ENCODE measurements at regions not wholly inside any gene's neighbourhood (a gene's known extent, or its start where the extent isn't known, plus 50 kb on each side); places are given as distances from the start of the nearest gene placed in this dataset.
"Not testable (repeated sequence)": the region's sequence is repeated elsewhere in the genome, so short reads cannot be mapped to it uniquely, and the experiment has no call there.

- POLR2A ChIA-PET: not testable (repeated sequence)
Measured at GRCh38 chr15:84536181-84536580, 64.6 kb upstream of the ZSCAN2 start.

DNA sequence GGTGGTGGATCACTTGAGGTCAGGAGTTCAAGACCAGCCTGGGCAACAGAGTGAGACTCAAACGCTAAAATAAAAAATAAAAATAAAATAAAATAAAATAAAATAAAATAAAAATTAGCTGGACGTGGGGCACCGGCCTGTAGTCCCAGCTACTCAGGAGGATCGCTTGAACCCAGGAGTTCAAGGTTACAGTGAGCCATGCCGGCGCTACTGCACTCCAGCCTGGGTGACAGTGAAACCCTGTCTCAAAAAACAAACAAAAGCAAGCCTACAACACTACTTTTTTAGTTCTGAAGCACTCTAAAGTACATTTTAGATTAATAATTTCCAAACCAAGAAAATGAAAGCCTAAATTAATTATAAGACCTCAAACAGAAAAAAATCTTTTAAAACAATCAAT, 56.2 kb upstream of the ZSCAN2 start:
- H3K27me3 Mint-ChIP-seq; DNase-seq; H3K9me3 Mint-ChIP-seq; POLR2A ChIA-PET; H3K27ac Mint-ChIP-seq; ATAC-seq (ENCODE audit: low read depth); H3K4me3 Mint-ChIP-seq: not testable (repeated sequence)
- peaks cover 20% of the 10 kb centered on the region for H3K36me3 Mint-ChIP-seq
- peaks cover 15% of the 10 kb centered on the region for H3K4me1 Mint-ChIP-seq

More at GRCh38 chr15:84536181-84536580, 64.6 kb upstream of the ZSCAN2 start:
- not testable (repeated sequence) for H3K36me3 Mint-ChIP-seq; H3K4me1 Mint-ChIP-seq; H3K9me3 Mint-ChIP-seq; DNase-seq; H3K27ac Mint-ChIP-seq; H3K27me3 Mint-ChIP-seq; H3K4me3 Mint-ChIP-seq; ATAC-seq (ENCODE audit: low read depth)

DNA sequence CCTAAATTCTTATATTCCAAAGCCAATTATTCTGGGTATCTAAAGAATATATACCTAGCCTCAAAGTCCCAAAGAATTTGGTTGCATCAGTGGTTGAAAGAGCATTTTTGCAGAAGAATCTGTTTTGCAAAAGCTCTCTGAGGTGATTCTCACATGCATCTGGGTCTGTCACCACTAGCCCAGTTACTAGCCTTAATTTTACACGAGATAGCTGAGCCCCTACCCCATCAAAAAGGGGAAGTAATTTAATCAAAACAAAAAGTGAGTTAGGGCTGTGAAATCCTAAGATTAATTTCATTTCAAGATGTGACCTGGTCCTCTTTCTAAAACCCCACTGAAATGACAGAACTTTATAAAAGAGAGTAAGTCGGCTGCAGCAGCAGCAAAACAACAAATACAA, 53.7 kb upstream of the ZSCAN2 start:
- ATAC-seq (ENCODE audit: low read depth); DNase-seq; POLR2A ChIA-PET; H3K4me3 Mint-ChIP-seq; H3K27ac Mint-ChIP-seq; H3K9me3 Mint-ChIP-seq; H3K27me3 Mint-ChIP-seq: not testable (repeated sequence)
- Mint-ChIP-seq H3K36me3 (peaks cover 23% of the 10 kb centered on the region), H3K4me1 (peaks cover 12% of the 10 kb centered on the region)

- H3K27me3 Mint-ChIP-seq; H3K4me3 Mint-ChIP-seq; H3K27ac Mint-ChIP-seq; POLR2A ChIA-PET; DNase-seq; ATAC-seq (ENCODE audit: low read depth); H3K9me3 Mint-ChIP-seq: not testable (repeated sequence)
- Mint-ChIP-seq H3K4me1 (peaks cover 15% of the 10 kb centered on the region), H3K36me3 (peaks cover 32% of the 10 kb centered on the region)
Measured at GRCh38 chr15:84550503-84550902, 50.3 kb upstream of the ZSCAN2 start.

All from activated naive CD8-positive, alpha-beta T cell treated with anti-CD3 and anti-CD28 coated beads, Interleukin-2, amount 10 ng/mL, durations not matched to agents 7 days and 5 days (primary cell).